NCI-H82 (cell line): ENCODE measurements at regions not wholly inside any gene's neighbourhood (a gene's known extent, or its start where the extent isn't known, plus 50 kb on each side); places are given as distances from the start of the nearest gene placed in this dataset.

ENCODE experiments used
- DNase-seq: peaks from one replicate; lab custom pipeline; 2025; lab: John Stamatoyannopoulos, UW

- no peak for DNase-seq
Measured at GRCh38 chr18:44590956-44591670, 89.6 kb upstream of the SETBP1 start.

- DNase-seq, result peak; percentile 77
Measured at GRCh38 chr18:44592639-44593038, 88.0 kb upstream of the SETBP1 start.

GRCh38 chr18:44594799-44595467 is 85.8 kb upstream of the SETBP1 start:
- DNase-seq, result no peak

- no peak for DNase-seq
Measured at GRCh38 chr18:44597797-44598196, 82.9 kb upstream of the SETBP1 start.

- peak; percentile 0 for DNase-seq
Measured at GRCh38 chr18:44598514-44598913, 82.2 kb upstream of the SETBP1 start.

- no peak for DNase-seq
Measured at GRCh38 chr18:44599412-44599811, 81.3 kb upstream of the SETBP1 start.

- DNase-seq, result peak; percentile 25
Measured at GRCh38 chr18:44601447-44601846, 79.2 kb upstream of the SETBP1 start.

GRCh38 chr18:44602380-44602779 is 78.3 kb upstream of the SETBP1 start:
- no peak for DNase-seq

GRCh38 chr18:44602845-44603244 is 77.8 kb upstream of the SETBP1 start:
- no peak for DNase-seq

- DNase-seq, result no peak
Measured at GRCh38 chr18:44609181-44609941, 71.3 kb upstream of the SETBP1 start.

GRCh38 chr18:44620812-44621211 is 59.9 kb upstream of the SETBP1 start:
- DNase-seq, result no peak

- no peak for DNase-seq
Measured at GRCh38 chr18:44624052-44624451, 56.6 kb upstream of the SETBP1 start.

GRCh38 chr18:44625386-44625785 is 55.3 kb upstream of the SETBP1 start:
- peak; percentile 11 for DNase-seq

- no peak for DNase-seq
Measured at GRCh38 chr18:44626236-44626635, 54.5 kb upstream of the SETBP1 start.

GRCh38 chr18:44626807-44627206 is 53.9 kb upstream of the SETBP1 start:
- DNase-seq, result no peak

- no peak for DNase-seq
Measured at GRCh38 chr18:44627280-44627679, 53.4 kb upstream of the SETBP1 start.

GRCh38 chr18:44629406-44629805 is 51.3 kb upstream of the SETBP1 start:
- DNase-seq, result no peak

- no peak for DNase-seq
Measured at GRCh38 chr18:44630118-44630517, 50.6 kb upstream of the SETBP1 start.
